Liver (tissue), 8 donors: ENCODE measurements at regions not wholly inside any gene's neighbourhood (a gene's known extent, or its start where the extent isn't known, plus 50 kb on each side); places are given as distances from the start of the nearest gene placed in this dataset.

Experiments used
- DNase-seq: peaks from one replicate; pipeline ENCODE4 v3.0.0-alpha.2; 2017; ENCODE audit warnings: low spot score
- H3K27ac ChIP-seq, 2 donors: one replicate each; pipeline ENCODE4 v1.7.0; 2013; ENCODE audit warnings: inconsistent platforms in 2 of 2, low read length in 2 of 2, control low read depth in 1 of 2, low read depth in 1 of 2, mild to moderate bottlenecking in 1 of 2
- H3K27me3 ChIP-seq, 4 donors: one replicate each; pipeline versions ENCODE4 v1.6.1 to v1.7.0; 2013; ENCODE audit warnings: low read length in 3 of 4, inconsistent platforms in 1 of 4, mild to moderate bottlenecking in 1 of 4, moderate library complexity in 1 of 4; ENCODE audit not compliant: control insufficient read depth in 4 of 4, insufficient read depth in 4 of 4
- H3K36me3 ChIP-seq, 4 donors: one replicate each; pipeline versions ENCODE4 v1.6.1 to v1.7.0; 2013; ENCODE audit warnings: low read length in 3 of 4, mild to moderate bottlenecking in 3 of 4, low read depth in 1 of 4, moderate library complexity in 1 of 4; ENCODE audit not compliant: control insufficient read depth in 4 of 4, insufficient read depth in 3 of 4
- H3K4me1 ChIP-seq, 4 donors: one replicate each; pipeline versions ENCODE4 v1.6.1 to v1.7.0; 2013; ENCODE audit warnings: low read length in 3 of 4, mild to moderate bottlenecking in 3 of 4, moderate library complexity in 1 of 4; ENCODE audit not compliant: control insufficient read depth in 4 of 4, insufficient read depth in 4 of 4
- H3K4me3 ChIP-seq, 3 donors: one replicate each; pipeline versions ENCODE4 v1.6.1 to v1.7.0; 2013; ENCODE audit warnings: low read length in 3 of 3, control low read depth in 1 of 3, low read depth in 1 of 3, mild to moderate bottlenecking in 1 of 3
- H3K9ac ChIP-seq, 2 donors: one replicate each; pipeline ENCODE4 v1.7.0; 2013; ENCODE audit warnings: low read length in 2 of 2, mild to moderate bottlenecking in 2 of 2, moderate library complexity in 2 of 2, control low read depth in 1 of 2, low read depth in 1 of 2
- H3K9me3 ChIP-seq, 4 donors: one replicate each; pipeline versions ENCODE4 v1.6.1 to v1.7.0; 2013; ENCODE audit warnings: low read length in 3 of 4; ENCODE audit not compliant: control insufficient read depth in 4 of 4
- ATF3 ChIP-seq: IDR thresholded peaks from 2 replicates; pipeline ENCODE4 v1.6.1; 2016; ENCODE audit warnings: antibody characterized with exemption
- CTCF ChIP-seq: fragments of 150-350 bp; IDR thresholded peaks from 2 replicates; pipeline ENCODE4 v1.5.1; 2017; ENCODE audit warnings: improper control_type of control experiment, low read depth, low read length; ENCODE audit not compliant: missing input control
- EGR1 ChIP-seq, 2 donors: IDR thresholded peaks; 2 replicates each; pipeline ENCODE4 v1.6.1; 2016 to 2018; ENCODE audit warnings: antibody characterized with exemption in 2 of 2, low read depth in 2 of 2
- FOXA1 ChIP-seq: IDR thresholded peaks from 2 replicates; pipeline ENCODE4 v1.6.1; 2016; ENCODE audit warnings: antibody characterized with exemption
- FOXA2 ChIP-seq: IDR thresholded peaks from 2 replicates; pipeline ENCODE4 v1.6.1; 2016; ENCODE audit warnings: antibody characterized with exemption
- HNF4A ChIP-seq, 2 donors: conservative IDR thresholded peaks; 2 replicates each; pipeline ENCODE4 v1.6.1; 2016; ENCODE audit warnings: antibody characterized with exemption in 2 of 2, mild to moderate bottlenecking in 2 of 2
- JUND ChIP-seq, 2 donors: IDR thresholded peaks; 2 replicates each; pipeline ENCODE4 v1.6.1; 2016; ENCODE audit warnings: antibody characterized with exemption in 2 of 2
- MAX ChIP-seq: IDR thresholded peaks from 2 replicates; pipeline ENCODE4 v1.6.1; 2016; ENCODE audit warnings: antibody characterized with exemption
- NR2F2 ChIP-seq: IDR thresholded peaks from 2 replicates; pipeline ENCODE4 v1.6.1; 2016; ENCODE audit warnings: antibody characterized with exemption
- RAD21 ChIP-seq, 2 donors: IDR thresholded peaks; 2 replicates each; pipeline ENCODE4 v1.6.1; 2016; ENCODE audit warnings: antibody characterized with exemption in 2 of 2, mild to moderate bottlenecking in 2 of 2
- RXRA ChIP-seq, 2 donors: IDR thresholded peaks; 2 replicates each; pipeline ENCODE4 v1.6.1; 2017 to 2018; ENCODE audit warnings: antibody characterized with exemption in 2 of 2, mild to moderate bottlenecking in 1 of 2
- SP1 ChIP-seq: IDR thresholded peaks from 2 replicates; pipeline ENCODE4 v1.6.1; 2018; ENCODE audit warnings: antibody characterized with exemption, mild to moderate bottlenecking
- TAF1 ChIP-seq: conservative IDR thresholded peaks from 2 replicates; pipeline ENCODE4 v1.6.1; 2016; ENCODE audit warnings: antibody characterized with exemption, mild to moderate bottlenecking
- YY1 ChIP-seq: IDR thresholded peaks from 2 replicates; pipeline ENCODE4 v1.6.1; 2016; ENCODE audit warnings: antibody characterized with exemption, mild to moderate bottlenecking
- ZBTB33 ChIP-seq: IDR thresholded peaks from 2 replicates; pipeline ENCODE4 v1.6.1; 2016; ENCODE audit warnings: antibody characterized with exemption
- WGBS: extraction: QIAGEN DNeasy Blood & Tissue Kit; methylation state at CpG from one replicate; pipeline ENCODE4 v1.1.7; 2013; 5-methylcytosine and 5-hydroxymethylcytosine counted together
- donor health status: healthy.
- donor health status: healthy.
- donor health status: healthy.
- donor health status: healthy.
- donor health status: healthy.

- H3K27ac ChIP-seq: no peak overlapping the region
- H3K4me3 ChIP-seq: no peak overlapping the region
- TF ChIP-seq RAD21 (IDR thresholded peaks at IDR 0.05): no peak
- no peak for TF ChIP-seq ZBTB33
- TF ChIP-seq HNF4A (conservative IDR thresholded peaks at IDR 0.05): no peak
- TF ChIP-seq ATF3: no peak
- no peak for TF ChIP-seq FOXA2
- no peak for TF ChIP-seq TAF1
- no peak for TF ChIP-seq SP1
- no peak for TF ChIP-seq JUND (IDR thresholded peaks at IDR 0.05)
- no peak for TF ChIP-seq YY1
- no peak for TF ChIP-seq FOXA1
- no peak for TF ChIP-seq NR2F2
- no peak for TF ChIP-seq EGR1 (IDR thresholded peaks at IDR 0.05; ENCODE audit: low read depth in 2 of 2)
- WGBS: 68% methylated on average over 1 of the region's 1 CpG
- H3K9ac ChIP-seq: no peak overlapping the region
- H3K9me3 ChIP-seq: no peaks in the 10 kb centered on the region
- no peaks in the 10 kb centered on the region for H3K27me3 ChIP-seq
- no peaks in the 10 kb centered on the region for H3K36me3 ChIP-seq
- DNase-seq: no peak
- H3K4me1 ChIP-seq: no peaks in the 10 kb centered on the region
Measured at GRCh38 chr2:184004289-184004947, 593.9 kb upstream of the ZNF804A start.

- DNase-seq: no peak
- Histone ChIP-seq H3K27ac (no peak overlapping the region), H3K27me3 (no peaks in the 10 kb centered on the region), H3K4me3 (no peak overlapping the region), H3K9ac (no peak overlapping the region), H3K36me3 (no peaks in the 10 kb centered on the region), H3K9me3 (no peaks in the 10 kb centered on the region), H3K4me1 (no peaks in the 10 kb centered on the region)
- WGBS: 94% methylated on average over 2 of the region's 2 CpGs
- TF ChIP-seq HNF4A (conservative IDR thresholded peaks at IDR 0.05) (no peak), RXRA (IDR thresholded peaks at IDR 0.05) (no peak), MAX (no peak), CTCF (no peak), YY1 (no peak), JUND (IDR thresholded peaks at IDR 0.05) (no peak), FOXA1 (no peak), RAD21 (IDR thresholded peaks at IDR 0.05) (no peak), SP1 (no peak), TAF1 (no peak), FOXA2 (no peak)
Measured at GRCh38 chr2:184004948-184005672, 593.2 kb upstream of the ZNF804A start.
